Neural progenitor cell (in vitro differentiated cells): ENCODE measurements at regions not wholly inside any gene's neighbourhood (a gene's known extent, or its start where the extent isn't known, plus 50 kb on each side); places are given as distances from the start of the nearest gene placed in this dataset.

ENCODE experiments used
- CTCF ChIP-seq: fragments of 200-600 bp; sonication (generic); IDR thresholded peaks from 2 replicates; pipeline ENCODE4 v1.5.1; 2017; ENCODE audit warnings: antibody characterized with exemption, mild to moderate bottlenecking
- EZH2 ChIP-seq: fragments of 200-600 bp; sonication (generic); IDR thresholded peaks from 2 replicates; pipeline ENCODE4 v1.6.1; 2017; ENCODE audit warnings: antibody characterized with exemption, mild to moderate bottlenecking, moderate library complexity
- EZH2phosphoT487 ChIP-seq: fragments of 200-600 bp; sonication (generic); IDR thresholded peaks from 2 replicates; pipeline ENCODE4 v1.6.1; 2017; ENCODE audit warnings: antibody characterized with exemption

- TF ChIP-seq CTCF (no peak), EZH2phosphoT487 (no peak), EZH2 (no peak)
These were observed 107.5 kb upstream of the THBS1 start for GRCh38 chr15:39473298-39473947.
